ENCODE measurements at regions not wholly inside any gene's neighbourhood (a gene's known extent, or its start where the extent isn't known, plus 50 kb on each side); places are given as distances from the start of the nearest gene placed in this dataset.

DNA sequence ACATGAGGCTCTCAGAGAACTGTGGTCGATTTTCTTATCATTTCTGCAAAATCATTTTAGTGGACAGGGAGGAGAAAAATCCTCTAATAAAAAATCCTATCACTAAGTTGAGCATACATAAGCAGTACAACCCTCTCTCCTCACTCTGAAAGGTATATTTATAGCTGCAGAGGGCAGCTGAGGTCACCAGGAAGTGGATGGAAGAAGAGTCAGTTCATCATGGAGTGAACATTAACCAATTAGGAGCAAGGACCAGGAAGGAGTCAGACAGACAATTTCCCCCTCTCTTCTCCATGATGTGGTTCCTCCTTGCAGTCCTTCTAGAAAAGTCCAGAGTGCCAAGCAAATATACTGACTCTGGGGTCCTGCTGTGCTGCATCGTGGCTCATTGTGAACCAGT is 253.7 kb downstream of the TOX3 start:
- no peaks in the 10 kb centered on the region for H4K20me1 ChIP-seq (ENCODE audit: insufficient read depth, low read length)
- no peak overlapping the region for H2AFZ ChIP-seq (ENCODE audit: low read length)
- H3K4me2 ChIP-seq (ENCODE audit: low read depth, low read length) = no peak overlapping the region
- H3K27me3 ChIP-seq (ENCODE audit: control insufficient read depth in 1 of 2, insufficient read depth in 2 of 2, low read length in 2 of 2) = no peaks in the 10 kb centered on the region
- CTCF ChIA-PET (ENCODE audit: low intra/inter-chr PET ratio, low total read pairs) = no interaction called here
- H3K27ac ChIP-seq (ENCODE audit: extremely low read length, insufficient read depth, low read length) = no peak overlapping the region
- peaks cover 47% of the 10 kb centered on the region for H3K4me1 ChIP-seq (ENCODE audit: insufficient read depth, low read length)
- H3K9ac ChIP-seq (ENCODE audit: insufficient read depth, low read depth, low read length) = no peak overlapping the region
- intact Hi-C loops (cut with micrococcal nuclease; ENCODE audit: unreplicated experiment) = no loop called here
- H3K79me2 ChIP-seq (ENCODE audit: insufficient read depth, low read length) = no peaks in the 10 kb centered on the region
- DNase-seq (ENCODE audit: low spot score) (no peak), ATAC-seq (no peak), FAIRE-seq (no peak)
- in situ Hi-C loops (cut with HindIII; ENCODE audit: extremely low pct_ligation_motif_present, low pct_unique_long_range_greater_than_20kb) = no loop called here
- POLR2A ChIA-PET = no interaction called here
- BruUV-seq (replicated peaks) = no TSS peak
- no peaks in the 10 kb centered on the region for H3K9me3 ChIP-seq (ENCODE audit: low read length)
- no peak overlapping the region for H3K4me3 ChIP-seq (replicated peaks in 1 of 3; ENCODE audit: insufficient read depth in 1 of 3, low read depth in 2 of 3, low read length in 3 of 3)
- H3K36me3 ChIP-seq (replicated peaks in 1 of 2; ENCODE audit: control insufficient read depth in 1 of 2, insufficient read depth in 2 of 2, low read length in 2 of 2) = no peaks in the 10 kb centered on the region
- WGBS (ENCODE audit: low lambda C conversion rate) = 21% methylated on average over 2 of the region's 2 CpGs
- TF ChIP-seq ZNF205 (CRISPR knock-in tag; IDR thresholded peaks at IDR 0.05) = no peak
- no peak for TF ChIP-seq ZNF367 (CRISPR knock-in tag; IDR thresholded peaks at IDR 0.05; ENCODE audit: borderline replicate concordance)
- TF ChIP-seq RXRB (CRISPR knock-in tag; IDR thresholded peaks at IDR 0.05; ENCODE audit: borderline replicate concordance) = peak; percentile 66; the same call in 1 of the 2 replicates
- TF ChIP-seq SIN3A (IDR thresholded peaks at IDR 0.05; ENCODE audit: borderline replicate concordance, low read depth, low read length) = no peak
- no peak for TF ChIP-seq GABPA (IDR thresholded peaks at IDR 0.05; ENCODE audit: low read depth, low read length)
- TF ChIP-seq GABPA (CRISPR knock-in tag; IDR thresholded peaks at IDR 0.05; ENCODE audit: low read depth) = peak; percentile 57; the same call in 1 of the 2 replicates
- TF ChIP-seq KMT2B (CRISPR knock-in tag; IDR thresholded peaks at IDR 0.05) = no peak
- TF ChIP-seq ZNF720 (CRISPR knock-in tag; IDR thresholded peaks at IDR 0.05) = no peak
- TF ChIP-seq ZNF230 (CRISPR knock-in tag; IDR thresholded peaks at IDR 0.05) = no peak
- no peak for TF ChIP-seq WIZ (CRISPR knock-in tag; IDR thresholded peaks at IDR 0.05)
- no peak for TF ChIP-seq AKAP8 (CRISPR knock-in tag; IDR thresholded peaks at IDR 0.05)
- TF ChIP-seq ZNF33B (CRISPR knock-in tag; IDR thresholded peaks at IDR 0.05) = no peak
- TF ChIP-seq ZNF607 (CRISPR knock-in tag; IDR thresholded peaks at IDR 0.05; ENCODE audit: borderline replicate concordance) = no peak
- no peak for TF ChIP-seq TCF7 (IDR thresholded peaks at IDR 0.05; ENCODE audit: low read depth)
- no peak for TF ChIP-seq NFYB (CRISPR knock-in tag; IDR thresholded peaks at IDR 0.05)
- no peak for TF ChIP-seq ATM (IDR thresholded peaks at IDR 0.05; ENCODE audit: borderline replicate concordance)
- TF ChIP-seq, protein P1, sequence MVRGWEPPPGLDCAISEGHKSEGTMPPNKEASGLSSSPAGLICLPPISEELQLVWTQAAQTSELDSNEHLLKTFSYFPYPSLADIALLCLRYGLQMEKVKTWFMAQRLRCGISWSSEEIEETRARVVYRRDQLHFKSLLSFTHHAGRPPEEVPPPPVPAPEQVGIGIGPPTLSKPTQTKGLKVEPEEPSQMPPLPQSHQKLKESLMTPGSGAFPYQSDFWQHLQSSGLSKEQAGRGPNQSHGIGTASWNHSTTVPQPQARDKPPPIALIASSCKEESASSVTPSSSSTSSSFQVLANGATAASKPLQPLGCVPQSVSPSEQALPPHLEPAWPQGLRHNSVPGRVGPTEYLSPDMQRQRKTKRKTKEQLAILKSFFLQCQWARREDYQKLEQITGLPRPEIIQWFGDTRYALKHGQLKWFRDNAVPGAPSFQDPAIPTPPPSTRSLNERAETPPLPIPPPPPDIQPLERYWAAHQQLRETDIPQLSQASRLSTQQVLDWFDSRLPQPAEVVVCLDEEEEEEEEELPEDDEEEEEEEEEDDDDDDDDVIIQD (CRISPR knock-in tag; IDR thresholded peaks at IDR 0.05; ENCODE audit: low read depth) = no peak
- no peak for TF ChIP-seq SPEN (CRISPR knock-in tag; IDR thresholded peaks at IDR 0.05; ENCODE audit: low read depth)
- TF ChIP-seq GPN1 (CRISPR knock-in tag; IDR thresholded peaks at IDR 0.05; ENCODE audit: borderline replicate concordance) = no peak
- TF ChIP-seq PLSCR1 (CRISPR knock-in tag; IDR thresholded peaks at IDR 0.05; ENCODE audit: borderline replicate concordance) = no peak
- no peak for TF ChIP-seq CBX5 (CRISPR knock-in tag; IDR thresholded peaks at IDR 0.05; ENCODE audit: borderline replicate concordance)
- no peak for TF ChIP-seq ZNF558 (CRISPR knock-in tag; IDR thresholded peaks at IDR 0.05; ENCODE audit: borderline replicate concordance)
- no peak for TF ChIP-seq ZNF10 (CRISPR knock-in tag; IDR thresholded peaks at IDR 0.05; ENCODE audit: borderline replicate concordance, low read depth)
- TF ChIP-seq ATF3 (CRISPR knock-in tag; IDR thresholded peaks at IDR 0.05) = no peak
- no peak for TF ChIP-seq ZNF704 (CRISPR knock-in tag; IDR thresholded peaks at IDR 0.05; ENCODE audit: borderline replicate concordance)
